ENCODE measurements at regions not wholly inside any gene's neighbourhood (a gene's known extent, or its start where the extent isn't known, plus 50 kb on each side); places are given as distances from the start of the nearest gene placed in this dataset.
"Not testable (repeated sequence)": the region's sequence is repeated elsewhere in the genome, so short reads cannot be mapped to it uniquely, and the experiment has no call there.

- DNase-seq (ENCODE audit: low spot score): not testable (repeated sequence)
Observed at GRCh38 chr5:100379254-100379858, 155.8 kb upstream of the FAM174A start.

GRCh38 chr5:100364757-100365478, 170.3 kb upstream of the FAM174A start:
- DNase-seq (ENCODE audit: low spot score): not testable (repeated sequence)

- not testable (repeated sequence) for DNase-seq (ENCODE audit: low spot score)
Observed at GRCh38 chr5:100364343-100364742, 170.8 kb upstream of the FAM174A start.

- DNase-seq (ENCODE audit: low spot score): not testable (repeated sequence)
Observed at GRCh38 chr5:100359998-100360397, 175.2 kb upstream of the FAM174A start.

GRCh38 chr5:100346269-100346668, 188.9 kb upstream of the FAM174A start:
- DNase-seq (ENCODE audit: low spot score): not testable (repeated sequence)

- not testable (repeated sequence) for DNase-seq (ENCODE audit: low spot score)
Observed at GRCh38 chr5:100341485-100341884, 193.7 kb upstream of the FAM174A start.

- no peak for DNase-seq (ENCODE audit: low spot score)
Observed at GRCh38 chr5:100322483-100322882, 212.7 kb upstream of the FAM174A start.

- no peak for DNase-seq (ENCODE audit: low spot score)
Observed at GRCh38 chr5:100319885-100320284, 215.3 kb upstream of the FAM174A start.

- DNase-seq (ENCODE audit: low spot score): no peak
Observed at GRCh38 chr5:100313657-100314056, 221.5 kb upstream of the FAM174A start.

- DNase-seq (ENCODE audit: low spot score): no peak
Observed at GRCh38 chr5:100311806-100312205, 223.4 kb upstream of the FAM174A start.

GRCh38 chr5:100306000-100306399, 229.2 kb upstream of the FAM174A start:
- DNase-seq (ENCODE audit: low spot score): no peak

GRCh38 chr5:100303216-100303615, 232.0 kb upstream of the FAM174A start:
- DNase-seq (ENCODE audit: low spot score): no peak

- no peak for DNase-seq (ENCODE audit: low spot score)
Observed at GRCh38 chr5:100299261-100299660, 235.9 kb upstream of the FAM174A start.

- DNase-seq (ENCODE audit: low spot score): no peak
Observed at GRCh38 chr5:100276071-100276470, 259.1 kb upstream of the FAM174A start.

GRCh38 chr5:100275631-100276030, 259.5 kb upstream of the FAM174A start:
- DNase-seq (ENCODE audit: low spot score): no peak

GRCh38 chr5:100273846-100274580, 261.2 kb upstream of the FAM174A start:
- no peak for DNase-seq (ENCODE audit: low spot score)

GRCh38 chr5:100270023-100270771, 265.0 kb upstream of the FAM174A start:
- DNase-seq (ENCODE audit: low spot score): peak; percentile 22

GRCh38 chr5:100260968-100261367, 274.2 kb upstream of the FAM174A start:
- no peak for DNase-seq (ENCODE audit: low spot score)

GRCh38 chr5:100252944-100253343, 282.2 kb upstream of the FAM174A start:
- DNase-seq (ENCODE audit: low spot score): no peak

GRCh38 chr5:100252037-100252436, 283.1 kb upstream of the FAM174A start:
- DNase-seq (ENCODE audit: low spot score): no peak

- DNase-seq (ENCODE audit: low spot score): no peak
Observed at GRCh38 chr5:100249884-100250269, 285.3 kb upstream of the FAM174A start.

- DNase-seq (ENCODE audit: low spot score): no peak
Observed at GRCh38 chr5:100249211-100249883, 285.8 kb upstream of the FAM174A start.

Measured in Ammon's horn (tissue), 1 donor.